A549 (cell line): ENCODE measurements at regions not wholly inside any gene's neighbourhood (a gene's known extent, or its start where the extent isn't known, plus 50 kb on each side); places are given as distances from the start of the nearest gene placed in this dataset.

ENCODE experiments used
- CHD2 ChIP-seq: fragments of 150-350 bp; IDR thresholded peaks from 2 replicates; pipeline ENCODE4 v1.6.1; 2014; ENCODE audit warnings: low read length; ENCODE audit not compliant: partially characterized antibody
- CTCF ChIP-seq: fragments of >200 bp; sonication (Bioruptor Twin); formaldehyde crosslinking; IDR thresholded peaks from 3 replicates; pipeline ENCODE4 v1.5.1; 2016
- EP300 ChIP-seq, 2 experiments: fragments of >200 bp; sonication (Bioruptor Twin); formaldehyde crosslinking; IDR thresholded peaks; 2 replicates in 1 of 2; 3 replicates in 1 of 2; pipeline ENCODE4 v1.6.1; 2016 to 2017
- MAZ ChIP-seq: fragments of 150-350 bp; IDR thresholded peaks from 2 replicates; pipeline ENCODE4 v1.6.1; 2014; ENCODE audit warnings: antibody characterized with exemption, low read depth, low read length, borderline replicate concordance
- MYC ChIP-seq: IDR thresholded peaks from 2 replicates; pipeline ENCODE4 v1.6.1; 2012; ENCODE audit warnings: mild to moderate bottlenecking, inconsistent platforms, low read length, improper control_type of control experiment, borderline replicate concordance
- PBX3 ChIP-seq: IDR thresholded peaks from 2 replicates; pipeline ENCODE4 v1.6.1; 2012
- RCOR1 ChIP-seq: fragments of 150-350 bp; IDR thresholded peaks from 2 replicates; pipeline ENCODE4 v1.6.1; 2014; ENCODE audit warnings: antibody characterized with exemption, low read length, low read depth

GRCh38 chr15:91622711-91623342 lies 230.7 kb upstream of the SLCO3A1 start:
- TF ChIP-seq RCOR1: no peak
- TF ChIP-seq EP300 (IDR thresholded peaks at IDR 0.05): no peak
- no peak for TF ChIP-seq CTCF
- TF ChIP-seq CHD2: no peak
- no peak for TF ChIP-seq MAZ
- TF ChIP-seq MYC: no peak
- no peak for TF ChIP-seq PBX3
